ENCODE measurements at regions not wholly inside any gene's neighbourhood (a gene's known extent, or its start where the extent isn't known, plus 50 kb on each side); places are given as distances from the start of the nearest gene placed in this dataset.

GRCh38 chr2:118766871-118767270 lies 80.6 kb downstream of the EN1 start:
- Histone ChIP-seq H3K27ac (no peak overlapping the region), H3K4me3 (no peak overlapping the region), H3K27me3 (peaks cover 0 to 66% (median 8%) of the 10 kb centered on the region in 9 donors), H3K4me1 (no peaks in the 10 kb centered on the region), H3K9me3 (no peaks in the 10 kb centered on the region), H3K36me3 (no peaks in the 10 kb centered on the region)
- ATAC-seq = no peak
- WGBS, 4 donors = 38 to 45% (median 42%) methylated on average over 6 of the region's 6 CpGs
- intact Hi-C loops (cut with DNase I) = no loop called here
- no peak for TF ChIP-seq CTCF (IDR thresholded peaks at IDR 0.05)
- no peak for TF ChIP-seq POLR2A (IDR thresholded peaks at IDR 0.05)
- DNase-seq = no peak

- DNase-seq (no peak), ATAC-seq (no peak)
- Histone ChIP-seq H3K4me3 (no peak overlapping the region), H3K27me3 (peaks cover 0 to 47% (median 5%) of the 10 kb centered on the region in 9 donors), H3K4me1 (no peaks in the 10 kb centered on the region), H3K36me3 (no peaks in the 10 kb centered on the region), H3K9me3 (no peaks in the 10 kb centered on the region), H3K27ac (no peak overlapping the region)
- TF ChIP-seq POLR2A (IDR thresholded peaks at IDR 0.05) = no peak
- TF ChIP-seq CTCF (IDR thresholded peaks at IDR 0.05) = no peak
- intact Hi-C loops (cut with DNase I) = no loop called here
- WGBS, 4 donors = 74 to 81% (median 79%) methylated on average over 4 of the region's 4 CpGs
Measured at GRCh38 chr2:118764855-118765254, 82.6 kb downstream of the EN1 start.

GRCh38 chr2:118763797-118764196 lies 83.7 kb downstream of the EN1 start:
- Histone ChIP-seq H3K4me1 (no peaks in the 10 kb centered on the region), H3K27me3 (peaks cover 0 to 53% (median 5%) of the 10 kb centered on the region in 9 donors), H3K4me3 (no peak overlapping the region), H3K36me3 (no peaks in the 10 kb centered on the region), H3K27ac (no peak overlapping the region), H3K9me3 (no peaks in the 10 kb centered on the region)
- TF ChIP-seq POLR2A (IDR thresholded peaks at IDR 0.05) = no peak
- no peak for TF ChIP-seq CTCF (IDR thresholded peaks at IDR 0.05)
- ATAC-seq = no peak
- DNase-seq = no peak
- WGBS, 4 donors = 17 to 37% (median 29%) methylated on average over 12 of the region's 12 CpGs
- intact Hi-C loops (cut with DNase I) = no loop called here

- Histone ChIP-seq H3K4me1 (no peaks in the 10 kb centered on the region), H3K4me3 (no peak overlapping the region), H3K9me3 (no peaks in the 10 kb centered on the region), H3K27me3 (peaks cover 0 to 61% (median 5%) of the 10 kb centered on the region in 9 donors), H3K36me3 (no peaks in the 10 kb centered on the region), H3K27ac (no peak overlapping the region)
- DNase-seq = no peak
- TF ChIP-seq POLR2A (IDR thresholded peaks at IDR 0.05) = no peak
- TF ChIP-seq CTCF (IDR thresholded peaks at IDR 0.05) = no peak
- intact Hi-C loops (cut with DNase I) = no loop called here
- no peak for ATAC-seq
- 73 to 92% (median 76%) methylated on average over 3 of the region's 3 CpGs for whole genome bisulfite sequencing, 4 donors
Measured at GRCh38 chr2:118762290-118762689, 85.2 kb downstream of the EN1 start.
